NCI-H146 (cell line): ENCODE measurements at regions not wholly inside any gene's neighbourhood (a gene's known extent, or its start where the extent isn't known, plus 50 kb on each side); places are given as distances from the start of the nearest gene placed in this dataset.
"Not testable (repeated sequence)": the region's sequence is repeated elsewhere in the genome, so short reads cannot be mapped to it uniquely, and the experiment has no call there.

ENCODE experiments used
- DNase-seq: peaks from one replicate; lab custom pipeline; 2025; lab: John Stamatoyannopoulos, UW

- no peak for DNase-seq
These were observed 177.1 kb upstream of the SULF2 start for GRCh38 chr20:47962286-47962963.

GRCh38 chr20:47960769-47961541 lies 175.7 kb upstream of the SULF2 start:
- DNase-seq: no peak

GRCh38 chr20:47960277-47960676 lies 175.0 kb upstream of the SULF2 start:
- DNase-seq: no peak

- not testable (repeated sequence) for DNase-seq
These were observed 172.9 kb upstream of the SULF2 start for GRCh38 chr20:47957989-47958801.

GRCh38 chr20:47957135-47957534 lies 171.9 kb upstream of the SULF2 start:
- no peak for DNase-seq

- DNase-seq: no peak
These were observed 171.2 kb upstream of the SULF2 start for GRCh38 chr20:47956268-47956995.

GRCh38 chr20:47953471-47953870 lies 168.2 kb upstream of the SULF2 start:
- no peak for DNase-seq

- no peak for DNase-seq
These were observed 166.8 kb upstream of the SULF2 start for GRCh38 chr20:47952023-47952564.

GRCh38 chr20:47951521-47951971 lies 166.3 kb upstream of the SULF2 start:
- no peak for DNase-seq

GRCh38 chr20:47950913-47951283 lies 165.6 kb upstream of the SULF2 start:
- DNase-seq: no peak

- DNase-seq: no peak
These were observed 165.0 kb upstream of the SULF2 start for GRCh38 chr20:47950124-47950912.

- DNase-seq: no peak
These were observed 163.9 kb upstream of the SULF2 start for GRCh38 chr20:47949230-47949629.

- no peak for DNase-seq
These were observed 159.4 kb upstream of the SULF2 start for GRCh38 chr20:47944682-47945081.

- no peak for DNase-seq
These were observed 156.6 kb upstream of the SULF2 start for GRCh38 chr20:47941869-47942268.

- no peak for DNase-seq
These were observed 155.0 kb upstream of the SULF2 start for GRCh38 chr20:47940101-47940813.

- no peak for DNase-seq
These were observed 151.3 kb upstream of the SULF2 start for GRCh38 chr20:47936612-47937011.

- no peak for DNase-seq
These were observed 149.5 kb upstream of the SULF2 start for GRCh38 chr20:47934761-47935160.

- DNase-seq: no peak
These were observed 146.2 kb upstream of the SULF2 start for GRCh38 chr20:47931443-47931842.

GRCh38 chr20:47931002-47931401 lies 145.7 kb upstream of the SULF2 start:
- DNase-seq: no peak
